NCI-H82 treated with DMSO at 0.1 percent for 48 hours (cell line): ENCODE measurements at regions not wholly inside any gene's neighbourhood (a gene's known extent, or its start where the extent isn't known, plus 50 kb on each side); places are given as distances from the start of the nearest gene placed in this dataset.

Experiments
- DNase-seq: peaks from one replicate; lab custom pipeline; 2025; ENCODE audit not compliant: unreplicated experiment; lab: John Stamatoyannopoulos, UW

GRCh38 chr4:184575306-184575705, 73.9 kb downstream of the CASP3 start:
- DNase-seq, result no peak

- no peak for DNase-seq
Measured at GRCh38 chr4:184574861-184575260, 74.4 kb downstream of the CASP3 start.

GRCh38 chr4:184573701-184574100, 75.5 kb downstream of the CASP3 start:
- DNase-seq, result no peak

- no peak for DNase-seq
Measured at GRCh38 chr4:184568770-184569169, 80.5 kb downstream of the CASP3 start.

- DNase-seq, result no peak
Measured at GRCh38 chr4:184563621-184564020, 85.6 kb downstream of the CASP3 start.

- no peak for DNase-seq
Measured at GRCh38 chr4:184558996-184559395, 84.6 kb upstream of the IRF2 start.

- no peak for DNase-seq
Measured at GRCh38 chr4:184553891-184554290, 79.5 kb upstream of the IRF2 start.

GRCh38 chr4:184550476-184550875, 76.1 kb upstream of the IRF2 start:
- no peak for DNase-seq

- no peak for DNase-seq
Measured at GRCh38 chr4:184548648-184549341, 74.4 kb upstream of the IRF2 start.

- no peak for DNase-seq
Measured at GRCh38 chr4:184548316-184548647, 73.9 kb upstream of the IRF2 start.

- DNase-seq, result no peak
Measured at GRCh38 chr4:184544788-184545409, 70.5 kb upstream of the IRF2 start.

- DNase-seq, result no peak
Measured at GRCh38 chr4:184541907-184542306, 67.6 kb upstream of the IRF2 start.

GRCh38 chr4:184540307-184540706, 66.0 kb upstream of the IRF2 start:
- DNase-seq, result no peak

GRCh38 chr4:184538023-184538599, 63.8 kb upstream of the IRF2 start:
- peak; percentile 45 for DNase-seq

- peak; percentile 82 for DNase-seq
Measured at GRCh38 chr4:184537269-184538022, 63.1 kb upstream of the IRF2 start.

GRCh38 chr4:184536881-184537248, 62.5 kb upstream of the IRF2 start:
- no peak for DNase-seq

- DNase-seq, result no peak
Measured at GRCh38 chr4:184536065-184536880, 61.9 kb upstream of the IRF2 start.

GRCh38 chr4:184534511-184535391, 60.4 kb upstream of the IRF2 start:
- DNase-seq, result no peak

GRCh38 chr4:184533908-184534307, 59.6 kb upstream of the IRF2 start:
- no peak for DNase-seq

GRCh38 chr4:184531008-184531407, 56.7 kb upstream of the IRF2 start:
- DNase-seq, result no peak
